Hepatocyte (in vitro differentiated cells): ENCODE measurements at regions not wholly inside any gene's neighbourhood (a gene's known extent, or its start where the extent isn't known, plus 50 kb on each side); places are given as distances from the start of the nearest gene placed in this dataset.

Source experiments
- DNase-seq: peaks from one replicate; pipeline ENCODE4 v3.0.0-alpha.2; 2016; ENCODE audit warnings: low spot score
- H2AFZ ChIP-seq: fragments of 200-600 bp; sonication (generic); 2 replicates; pipeline ENCODE4 v1.6.0; 2016; ENCODE audit warnings: antibody characterized with exemption, mild to moderate bottlenecking
- H3K27ac ChIP-seq: fragments of 200-600 bp; sonication (generic); 2 replicates; pipeline ENCODE4 v1.5.1; 2016; ENCODE audit warnings: mild to moderate bottlenecking
- H3K27me3 ChIP-seq: fragments of 200-600 bp; sonication (generic); 2 replicates; pipeline ENCODE4 v1.6.1; 2016
- H3K36me3 ChIP-seq: fragments of 200-600 bp; sonication (generic); replicated peaks from 2 replicates; pipeline ENCODE4 v1.5.1; 2016; ENCODE audit warnings: low read depth; ENCODE audit not compliant: insufficient read depth
- H3K4me1 ChIP-seq: fragments of 200-600 bp; sonication (generic); 2 replicates; pipeline ENCODE4 v1.5.1; 2016; ENCODE audit warnings: mild to moderate bottlenecking, moderate library complexity; ENCODE audit not compliant: insufficient read depth
- H3K4me2 ChIP-seq: fragments of 200-600 bp; sonication (generic); 2 replicates; pipeline ENCODE4 v1.6.0; 2016
- H3K4me3 ChIP-seq: fragments of 200-600 bp; sonication (generic); 2 replicates; pipeline ENCODE4 v1.5.1; 2016; ENCODE audit warnings: mild to moderate bottlenecking
- H3K79me2 ChIP-seq: fragments of 200-600 bp; sonication (generic); 2 replicates; pipeline ENCODE4 v1.6.0; 2017; ENCODE audit warnings: mild to moderate bottlenecking
- H3K9me2 ChIP-seq: fragments of 200-600 bp; sonication (generic); replicated peaks from 2 replicates; pipeline ENCODE4 v1.6.0; 2017; ENCODE audit warnings: mild to moderate bottlenecking; ENCODE audit not compliant: insufficient read depth
- H3K9me3 ChIP-seq: fragments of 200-600 bp; sonication (generic); 2 replicates; pipeline ENCODE4 v1.5.1; 2016; ENCODE audit warnings: low read depth, mild to moderate bottlenecking
- H4K20me1 ChIP-seq: fragments of 200-600 bp; sonication (generic); 2 replicates; pipeline ENCODE4 v1.6.0; 2016; ENCODE audit warnings: mild to moderate bottlenecking; ENCODE audit not compliant: insufficient read depth, poor library complexity, severe bottlenecking
- CTCF ChIP-seq: fragments of 200-600 bp; sonication (generic); IDR thresholded peaks from 2 replicates; pipeline ENCODE4 v1.5.1; 2016; ENCODE audit warnings: antibody characterized with exemption, mild to moderate bottlenecking; ENCODE audit not compliant: poor library complexity
- EZH2 ChIP-seq: fragments of 200-600 bp; sonication (generic); IDR thresholded peaks from 2 replicates; pipeline ENCODE4 v1.6.1; 2016; ENCODE audit warnings: antibody characterized with exemption, mild to moderate bottlenecking, borderline replicate concordance
- EZH2phosphoT487 ChIP-seq: fragments of 200-600 bp; sonication (generic); IDR thresholded peaks from one replicate; pipeline ENCODE4 v1.6.1; 2018; ENCODE audit warnings: antibody characterized with exemption, mild to moderate bottlenecking, low read depth, moderate library complexity; ENCODE audit not compliant: unreplicated experiment, severe bottlenecking
- WGBS: methylation state at CpG from one replicate; pipeline ENCODE4 v1.1.6; 2016; ENCODE audit warnings: low lambda C conversion rate; ENCODE audit errors: missing lambda C conversion rate; 5-methylcytosine and 5-hydroxymethylcytosine counted together

GRCh38 chrX:80266287-80266686, 154.0 kb upstream of the TENT5D start:
- no peak for DNase-seq
- H3K9me2 ChIP-seq: no peaks in the 10 kb centered on the region
- H3K79me2 ChIP-seq: no peaks in the 10 kb centered on the region
- no peak overlapping the region for H3K27ac ChIP-seq
- H4K20me1 ChIP-seq: no peaks in the 10 kb centered on the region
- H3K4me3 ChIP-seq: no peak overlapping the region
- no peaks in the 10 kb centered on the region for H3K9me3 ChIP-seq
- H3K36me3 ChIP-seq: no peaks in the 10 kb centered on the region
- no peak overlapping the region for H3K4me2 ChIP-seq
- H3K4me1 ChIP-seq: no peaks in the 10 kb centered on the region
- H3K27me3 ChIP-seq: no peaks in the 10 kb centered on the region
- H2AFZ ChIP-seq: no peak overlapping the region
- WGBS: 80% methylated on average over 4 of the region's 4 CpGs
- no peak for TF ChIP-seq EZH2
- no peak for TF ChIP-seq CTCF
- TF ChIP-seq EZH2phosphoT487: no peak

GRCh38 chrX:80266979-80267378, 153.3 kb upstream of the TENT5D start:
- no peaks in the 10 kb centered on the region for H3K9me2 ChIP-seq
- no peak overlapping the region for H3K27ac ChIP-seq
- no peak overlapping the region for H2AFZ ChIP-seq
- no peak overlapping the region for H3K4me3 ChIP-seq
- no peaks in the 10 kb centered on the region for H4K20me1 ChIP-seq
- H3K27me3 ChIP-seq: no peaks in the 10 kb centered on the region
- H3K4me2 ChIP-seq: no peak overlapping the region
- H3K4me1 ChIP-seq: no peaks in the 10 kb centered on the region
- TF ChIP-seq EZH2phosphoT487: no peak
- no peak for TF ChIP-seq CTCF
- no peak for TF ChIP-seq EZH2
- no peaks in the 10 kb centered on the region for H3K9me3 ChIP-seq
- no peaks in the 10 kb centered on the region for H3K79me2 ChIP-seq
- no peaks in the 10 kb centered on the region for H3K36me3 ChIP-seq
- DNase-seq: no peak

GRCh38 chrX:80267790-80268189, 152.5 kb upstream of the TENT5D start:
- Histone ChIP-seq H3K27ac (no peak overlapping the region), H3K9me3 (no peaks in the 10 kb centered on the region), H2AFZ (no peak overlapping the region), H3K4me2 (no peak overlapping the region), H3K27me3 (no peaks in the 10 kb centered on the region), H3K9me2 (no peaks in the 10 kb centered on the region), H3K79me2 (no peaks in the 10 kb centered on the region), H3K36me3 (no peaks in the 10 kb centered on the region), H4K20me1 (no peaks in the 10 kb centered on the region), H3K4me1 (no peaks in the 10 kb centered on the region), H3K4me3 (no peak overlapping the region)
- 53% methylated on average over 1 of the region's 1 CpG for WGBS
- TF ChIP-seq EZH2phosphoT487 (no peak), EZH2 (no peak), CTCF (no peak)
- DNase-seq: no peak

GRCh38 chrX:80282535-80282934, 137.7 kb upstream of the TENT5D start:
- Histone ChIP-seq H3K79me2 (no peaks in the 10 kb centered on the region), H3K36me3 (no peaks in the 10 kb centered on the region), H3K27ac (no peak overlapping the region), H3K9me2 (no peaks in the 10 kb centered on the region), H3K4me2 (no peak overlapping the region), H4K20me1 (no peaks in the 10 kb centered on the region), H3K9me3 (no peaks in the 10 kb centered on the region), H3K4me1 (no peaks in the 10 kb centered on the region), H3K4me3 (no peak overlapping the region), H2AFZ (no peak overlapping the region), H3K27me3 (no peaks in the 10 kb centered on the region)
- no peak for DNase-seq
- WGBS: 66% methylated on average over 2 of the region's 2 CpGs
- TF ChIP-seq CTCF: peak; percentile 35
- TF ChIP-seq EZH2: no peak
